Lower lobe of right lung (tissue), 2 donors: ENCODE measurements at regions not wholly inside any gene's neighbourhood (a gene's known extent, or its start where the extent isn't known, plus 50 kb on each side); places are given as distances from the start of the nearest gene placed in this dataset.
A peak's percentile ranks its signal among the peaks of the same experiment; 100 is the strongest.

Experiments
- ATAC-seq, 2 donors: fragments of 200-7000 bp; cut with Tn5 transposase; one replicate each; pipeline ENCODE4 v1.9.1; 2020 to 2022; ENCODE audit warnings: mild to moderate bottlenecking in 2 of 2, moderate library complexity in 2 of 2
- DNase-seq: peaks from one replicate; pipeline ENCODE4 v3.0.0-alpha.2; 2020
- H3K27ac ChIP-seq: fragments of 200-600 bp; one replicate; pipeline ENCODE4 v1.8.0; 2022
- H3K27me3 ChIP-seq: fragments of 200-600 bp; one replicate; pipeline ENCODE4 v1.8.0; 2022; ENCODE audit warnings: low read depth
- H3K36me3 ChIP-seq: fragments of 200-600 bp; one replicate; pipeline ENCODE4 v1.8.0; 2022; ENCODE audit warnings: mild to moderate bottlenecking
- H3K4me1 ChIP-seq: fragments of 200-600 bp; one replicate; pipeline ENCODE4 v1.8.0; 2022
- H3K4me3 ChIP-seq: fragments of 200-600 bp; one replicate; pipeline ENCODE4 v1.8.0; 2022; ENCODE audit warnings: mild to moderate bottlenecking
- H3K9me3 ChIP-seq: fragments of 200-600 bp; one replicate; pipeline ENCODE4 v1.8.0; 2022
- intact Hi-C: fragments of 100-400 bp; cut with DNase I; formaldehyde crosslinking; loops from one replicate; pipeline ENCODE4 v1.11.0; 2022
- TF ChIP-seq, protein P1 (sequence below): fragments of 200-600 bp; IDR thresholded peaks from one replicate; pipeline ENCODE4 v1.8.0; 2022; ENCODE audit warnings: antibody characterized with exemption, mild to moderate bottlenecking
- donor health status: DM: no; HTN: yes; CAD: no; lungs with severe emphysema.

DNA sequence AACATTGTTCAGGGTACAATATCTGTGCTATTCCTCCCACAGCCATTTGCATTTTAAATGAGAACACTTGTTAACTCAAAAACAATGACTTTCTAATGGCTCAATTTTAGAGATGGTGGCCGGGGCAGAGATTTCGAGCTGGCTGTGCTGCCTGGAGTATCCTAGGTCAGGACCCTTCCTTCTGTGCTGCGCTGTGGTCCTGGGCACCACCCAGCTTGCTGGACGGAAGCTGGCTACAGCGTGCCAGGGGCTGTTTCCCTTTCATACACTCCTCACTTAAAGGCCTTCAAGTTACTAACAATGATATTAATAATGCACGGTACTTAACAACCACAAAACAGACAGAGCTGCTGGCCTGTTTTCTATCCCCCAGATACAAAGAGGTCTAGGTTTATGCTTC, 194.4 kb upstream of the CST7 start:
- no peaks in the 10 kb centered on the region for H3K36me3 ChIP-seq
- H3K4me3 ChIP-seq = no peak overlapping the region
- DNase-seq (no peak), ATAC-seq (no peak)
- H3K9me3 ChIP-seq = no peaks in the 10 kb centered on the region
- H3K27ac ChIP-seq = no peak overlapping the region
- intact Hi-C loops = no loop called here
- H3K4me1 ChIP-seq = no peaks in the 10 kb centered on the region
- TF ChIP-seq, protein P1, sequence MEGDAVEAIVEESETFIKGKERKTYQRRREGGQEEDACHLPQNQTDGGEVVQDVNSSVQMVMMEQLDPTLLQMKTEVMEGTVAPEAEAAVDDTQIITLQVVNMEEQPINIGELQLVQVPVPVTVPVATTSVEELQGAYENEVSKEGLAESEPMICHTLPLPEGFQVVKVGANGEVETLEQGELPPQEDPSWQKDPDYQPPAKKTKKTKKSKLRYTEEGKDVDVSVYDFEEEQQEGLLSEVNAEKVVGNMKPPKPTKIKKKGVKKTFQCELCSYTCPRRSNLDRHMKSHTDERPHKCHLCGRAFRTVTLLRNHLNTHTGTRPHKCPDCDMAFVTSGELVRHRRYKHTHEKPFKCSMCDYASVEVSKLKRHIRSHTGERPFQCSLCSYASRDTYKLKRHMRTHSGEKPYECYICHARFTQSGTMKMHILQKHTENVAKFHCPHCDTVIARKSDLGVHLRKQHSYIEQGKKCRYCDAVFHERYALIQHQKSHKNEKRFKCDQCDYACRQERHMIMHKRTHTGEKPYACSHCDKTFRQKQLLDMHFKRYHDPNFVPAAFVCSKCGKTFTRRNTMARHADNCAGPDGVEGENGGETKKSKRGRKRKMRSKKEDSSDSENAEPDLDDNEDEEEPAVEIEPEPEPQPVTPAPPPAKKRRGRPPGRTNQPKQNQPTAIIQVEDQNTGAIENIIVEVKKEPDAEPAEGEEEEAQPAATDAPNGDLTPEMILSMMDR = no peak
- H3K27me3 ChIP-seq = no peaks in the 10 kb centered on the region

DNA sequence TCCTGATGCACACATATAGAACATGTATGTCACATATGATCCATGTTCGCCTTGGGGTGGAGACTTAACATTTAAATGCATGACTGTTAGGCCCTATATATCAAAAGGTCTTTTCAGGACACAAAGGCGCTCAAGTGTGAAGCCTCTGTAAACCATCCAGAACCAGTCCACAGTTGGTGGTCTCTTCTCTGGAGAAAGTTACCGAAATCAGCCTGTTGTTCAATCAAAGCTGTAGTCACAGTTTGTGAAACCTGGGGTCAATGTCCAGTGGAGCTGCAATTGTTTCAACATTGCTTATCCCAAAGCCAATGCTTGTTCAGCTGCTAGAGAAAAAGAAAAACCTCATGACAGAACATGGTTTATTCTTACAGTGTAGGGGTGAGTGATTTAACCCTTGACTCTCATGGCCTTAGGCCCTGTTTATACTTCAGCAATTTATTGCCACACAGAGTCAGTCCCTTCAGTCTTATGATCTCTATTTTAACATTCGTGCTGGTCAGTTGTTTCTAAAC, 193.6 kb upstream of the CST7 start:
- intact Hi-C loops = no loop called here
- H3K36me3 ChIP-seq = no peaks in the 10 kb centered on the region
- H3K4me3 ChIP-seq = no peak overlapping the region
- peaks cover 5% of the 10 kb centered on the region for H3K9me3 ChIP-seq
- ATAC-seq = peak; percentile 68 to 80
- TF ChIP-seq, protein P1 = no peak
- no peaks in the 10 kb centered on the region for H3K27me3 ChIP-seq
- H3K27ac ChIP-seq = no peak overlapping the region
- DNase-seq = no peak
- no peaks in the 10 kb centered on the region for H3K4me1 ChIP-seq

DNA sequence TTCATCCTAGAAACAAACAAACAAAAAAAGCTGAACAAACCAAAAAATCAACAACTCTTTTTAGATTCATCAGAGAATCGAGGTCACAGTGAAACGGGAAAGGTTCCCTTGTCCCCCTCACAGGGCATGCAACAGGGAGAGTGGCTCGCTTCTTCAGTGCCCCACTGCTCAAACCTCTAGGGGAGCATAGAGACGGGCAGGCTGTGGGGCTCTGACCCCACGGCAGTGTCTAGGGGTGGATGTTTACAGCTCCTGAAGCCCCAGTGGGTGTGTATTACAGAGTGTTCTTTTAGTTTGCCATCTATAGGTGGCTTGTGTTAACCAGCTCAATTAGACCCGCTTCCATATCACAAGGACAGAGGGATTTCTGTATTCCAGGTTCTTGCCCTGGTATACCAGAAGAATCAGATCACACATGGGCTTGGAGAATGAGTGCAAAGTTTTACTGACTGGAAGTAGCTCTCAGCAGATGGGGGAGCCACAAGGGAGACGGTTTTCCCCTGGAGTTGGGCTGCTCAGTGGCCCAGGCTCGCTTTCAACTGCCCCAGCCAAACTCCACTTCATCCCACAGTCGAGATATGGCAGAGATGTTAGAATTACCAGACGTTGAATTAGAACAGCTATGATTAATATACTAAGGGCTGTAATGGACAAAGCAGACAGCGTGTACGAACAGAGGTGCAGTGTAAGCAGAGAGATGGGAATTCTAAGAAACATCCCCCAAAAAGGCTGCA, 192.6 kb upstream of the CST7 start:
- intact Hi-C loops = no loop called here
- DNase-seq = no peak
- H3K4me3 ChIP-seq = no peak overlapping the region
- TF ChIP-seq, protein P1 = no peak
- ATAC-seq = no peak
- no peaks in the 10 kb centered on the region for H3K4me1 ChIP-seq
- H3K9me3 ChIP-seq = peaks cover 7% of the 10 kb centered on the region
- no peaks in the 10 kb centered on the region for H3K27me3 ChIP-seq
- H3K36me3 ChIP-seq = no peaks in the 10 kb centered on the region
- no peak overlapping the region for H3K27ac ChIP-seq

DNA sequence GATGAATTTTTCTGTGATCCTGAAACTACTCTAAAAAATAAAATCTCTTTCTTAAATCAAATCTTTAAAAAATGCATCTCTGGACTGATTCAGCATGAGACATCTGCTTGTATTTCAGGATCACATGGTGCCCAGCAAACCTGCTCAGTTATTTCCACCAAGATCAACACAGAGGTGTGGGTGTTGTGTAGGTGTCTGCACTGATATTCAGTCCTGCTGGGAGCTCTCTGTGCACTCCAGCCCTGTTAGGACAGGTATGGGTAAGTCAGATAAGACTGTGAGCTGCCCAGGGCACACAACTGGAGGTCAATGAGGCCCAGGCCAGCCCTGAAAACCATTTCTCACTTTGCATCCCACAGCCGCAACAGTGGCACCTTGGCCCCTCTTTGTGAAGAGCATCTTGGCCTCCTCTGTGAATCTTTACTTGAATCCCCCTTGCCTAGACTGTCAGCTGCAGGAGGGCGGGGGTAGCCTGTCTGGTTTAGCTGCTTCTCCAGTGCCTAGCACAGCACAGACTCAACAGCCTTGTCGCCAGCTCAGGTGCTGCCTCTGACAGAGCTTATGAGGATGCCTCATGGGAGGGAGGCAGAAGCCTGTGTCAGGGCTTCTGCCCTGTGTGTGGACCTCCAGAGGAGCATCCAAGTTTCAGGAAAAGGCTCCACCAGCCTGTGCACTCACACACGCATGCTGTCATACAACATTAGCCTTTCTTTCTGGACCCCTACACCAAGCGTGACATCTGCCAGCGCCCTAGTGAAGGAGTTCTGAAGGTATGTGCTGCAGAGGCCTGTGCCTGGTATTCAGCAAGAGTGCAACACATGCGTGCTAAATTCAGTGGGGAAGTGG, 187.6 kb upstream of the CST7 start:
- peaks cover 7% of the 10 kb centered on the region for H3K9me3 ChIP-seq
- H3K36me3 ChIP-seq = no peaks in the 10 kb centered on the region
- DNase-seq (no peak), ATAC-seq (no peak)
- no peak overlapping the region for H3K27ac ChIP-seq
- H3K4me3 ChIP-seq = no peak overlapping the region
- H3K27me3 ChIP-seq = peaks cover 4% of the 10 kb centered on the region
- no peaks in the 10 kb centered on the region for H3K4me1 ChIP-seq
- TF ChIP-seq, protein P1 = no peak
- intact Hi-C loops = no loop called here

DNA sequence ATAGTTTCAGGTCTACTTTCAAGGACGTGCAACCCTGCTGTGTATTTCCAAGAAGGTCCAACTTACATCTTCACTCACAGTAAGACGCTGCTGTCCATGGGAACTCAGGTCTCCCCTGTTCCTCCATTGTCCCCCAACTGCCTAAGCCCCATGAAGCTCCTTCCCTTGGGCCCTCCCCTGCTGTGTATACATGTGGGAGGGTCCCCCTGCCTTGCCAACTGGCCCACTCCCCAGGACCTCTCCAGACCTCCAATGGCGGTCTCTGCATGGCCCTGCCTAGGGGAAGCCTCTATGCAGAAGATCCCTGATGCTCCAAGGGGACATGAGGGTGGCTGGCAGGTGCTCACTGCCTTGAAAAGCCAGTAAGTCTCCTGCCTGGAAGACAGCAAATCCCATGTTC, 186.7 kb upstream of the CST7 start:
- TF ChIP-seq, protein P1 = no peak
- ATAC-seq (no peak), DNase-seq (no peak)
- H3K9me3 ChIP-seq = peaks cover 7% of the 10 kb centered on the region
- peaks cover 4% of the 10 kb centered on the region for H3K27me3 ChIP-seq
- no peaks in the 10 kb centered on the region for H3K36me3 ChIP-seq
- no peaks in the 10 kb centered on the region for H3K4me1 ChIP-seq
- intact Hi-C loops = no loop called here
- no peak overlapping the region for H3K4me3 ChIP-seq
- no peak overlapping the region for H3K27ac ChIP-seq
